Hepatocyte (in vitro differentiated cells): ENCODE measurements at regions not wholly inside any gene's neighbourhood (a gene's known extent, or its start where the extent isn't known, plus 50 kb on each side); places are given as distances from the start of the nearest gene placed in this dataset.

Source experiments
- EZH2 ChIP-seq: fragments of 200-600 bp; sonication (generic); IDR thresholded peaks from 2 replicates; pipeline ENCODE4 v1.6.1; 2016; ENCODE audit warnings: antibody characterized with exemption, mild to moderate bottlenecking, borderline replicate concordance
- TF ChIP-seq, protein P1 (sequence below): fragments of 200-600 bp; sonication (generic); IDR thresholded peaks from 2 replicates; pipeline ENCODE4 v1.5.1; 2016; ENCODE audit warnings: antibody characterized with exemption, mild to moderate bottlenecking; ENCODE audit not compliant: poor library complexity

DNA sequence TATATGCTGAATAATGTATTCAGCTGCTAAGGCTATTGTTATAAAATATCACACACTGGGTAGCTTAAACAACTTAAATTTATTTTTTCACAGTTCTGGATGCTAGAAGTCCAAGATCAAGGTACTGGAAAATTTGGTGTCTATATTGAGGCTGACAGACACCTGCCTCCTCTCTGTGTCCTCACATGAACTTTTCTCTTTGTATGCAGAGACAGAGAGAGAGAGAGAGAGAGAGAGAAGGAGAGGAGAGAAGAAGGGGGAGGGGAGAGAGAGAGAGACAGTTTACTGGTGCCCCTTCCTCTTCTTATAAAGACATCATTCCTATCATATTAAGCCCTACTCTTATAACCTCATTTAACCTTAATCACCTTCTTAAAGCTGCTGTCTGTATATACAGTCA, 320.1 kb upstream of the THBS1 start:
- TF ChIP-seq, protein P1, sequence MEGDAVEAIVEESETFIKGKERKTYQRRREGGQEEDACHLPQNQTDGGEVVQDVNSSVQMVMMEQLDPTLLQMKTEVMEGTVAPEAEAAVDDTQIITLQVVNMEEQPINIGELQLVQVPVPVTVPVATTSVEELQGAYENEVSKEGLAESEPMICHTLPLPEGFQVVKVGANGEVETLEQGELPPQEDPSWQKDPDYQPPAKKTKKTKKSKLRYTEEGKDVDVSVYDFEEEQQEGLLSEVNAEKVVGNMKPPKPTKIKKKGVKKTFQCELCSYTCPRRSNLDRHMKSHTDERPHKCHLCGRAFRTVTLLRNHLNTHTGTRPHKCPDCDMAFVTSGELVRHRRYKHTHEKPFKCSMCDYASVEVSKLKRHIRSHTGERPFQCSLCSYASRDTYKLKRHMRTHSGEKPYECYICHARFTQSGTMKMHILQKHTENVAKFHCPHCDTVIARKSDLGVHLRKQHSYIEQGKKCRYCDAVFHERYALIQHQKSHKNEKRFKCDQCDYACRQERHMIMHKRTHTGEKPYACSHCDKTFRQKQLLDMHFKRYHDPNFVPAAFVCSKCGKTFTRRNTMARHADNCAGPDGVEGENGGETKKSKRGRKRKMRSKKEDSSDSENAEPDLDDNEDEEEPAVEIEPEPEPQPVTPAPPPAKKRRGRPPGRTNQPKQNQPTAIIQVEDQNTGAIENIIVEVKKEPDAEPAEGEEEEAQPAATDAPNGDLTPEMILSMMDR = no peak
- no peak for TF ChIP-seq EZH2
